Kidney epithelial cell (primary cell): ENCODE measurements at regions not wholly inside any gene's neighbourhood (a gene's known extent, or its start where the extent isn't known, plus 50 kb on each side); places are given as distances from the start of the nearest gene placed in this dataset.
"Not testable (repeated sequence)": the region's sequence is repeated elsewhere in the genome, so short reads cannot be mapped to it uniquely, and the experiment has no call there.

ENCODE experiments used
- DNase-seq: peaks from one replicate; pipeline ENCODE4 v3.0.0-alpha.2; 2010; ENCODE audit warnings: low read depth
- H3K27me3 ChIP-seq: 2 replicates; pipeline ENCODE4 v1.6.0; 2011; ENCODE audit warnings: low read length; ENCODE audit not compliant: control insufficient read depth, insufficient read depth
- H3K36me3 ChIP-seq: 2 replicates; pipeline ENCODE4 v1.5.1; 2011; ENCODE audit warnings: low read length; ENCODE audit not compliant: control insufficient read depth, insufficient read depth
- H3K4me3 ChIP-seq: 2 replicates; pipeline ENCODE4 v1.5.1; 2011; ENCODE audit warnings: low read depth, mild to moderate bottlenecking, control low read depth, low read length
- CTCF ChIP-seq: IDR thresholded peaks from 2 replicates; pipeline ENCODE4 v1.5.1; 2011; ENCODE audit warnings: mild to moderate bottlenecking, moderate library complexity, low read length, control low read depth, inconsistent platforms; ENCODE audit not compliant: insufficient read depth, poor library complexity, severe bottlenecking

GRCh38 chr6:2575236-2575635 is 175.5 kb downstream of the MYLK4 start:
- Histone ChIP-seq H3K36me3 (no peaks in the 10 kb centered on the region), H3K27me3 (no peaks in the 10 kb centered on the region), H3K4me3 (no peak overlapping the region)
- no peak for DNase-seq
- no peak for TF ChIP-seq CTCF

GRCh38 chr6:2569420-2569819 is 181.3 kb downstream of the MYLK4 start:
- not testable (repeated sequence) for DNase-seq, H3K27me3 ChIP-seq, H3K36me3 ChIP-seq, H3K4me3 ChIP-seq

GRCh38 chr6:2566048-2566447 is 184.7 kb downstream of the MYLK4 start:
- no peak for TF ChIP-seq CTCF

GRCh38 chr6:2565499-2565898 is 185.2 kb downstream of the MYLK4 start:
- Histone ChIP-seq H3K36me3 (no peaks in the 10 kb centered on the region), H3K27me3 (no peaks in the 10 kb centered on the region), H3K4me3 (no peak overlapping the region)
- no peak for TF ChIP-seq CTCF
- DNase-seq = no peak

More at GRCh38 chr6:2566048-2566447, 184.7 kb downstream of the MYLK4 start:
- H3K27me3 ChIP-seq = no peaks in the 10 kb centered on the region
- H3K36me3 ChIP-seq = no peaks in the 10 kb centered on the region
- H3K4me3 ChIP-seq = no peak overlapping the region
- no peak for DNase-seq

- TF ChIP-seq CTCF = no peak
- Histone ChIP-seq H3K4me3 (no peak overlapping the region), H3K36me3 (no peaks in the 10 kb centered on the region), H3K27me3 (no peaks in the 10 kb centered on the region)
- no peak for DNase-seq
Observed at GRCh38 chr6:2563635-2564034, 187.1 kb downstream of the MYLK4 start.

GRCh38 chr6:2562721-2563451 is 187.8 kb downstream of the MYLK4 start:
- TF ChIP-seq CTCF = no peak
- Histone ChIP-seq H3K36me3 (no peaks in the 10 kb centered on the region), H3K4me3 (no peak overlapping the region), H3K27me3 (no peaks in the 10 kb centered on the region)
- no peak for DNase-seq
